ENCODE measurements at regions not wholly inside any gene's neighbourhood (a gene's known extent, or its start where the extent isn't known, plus 50 kb on each side); places are given as distances from the start of the nearest gene placed in this dataset.

- TF ChIP-seq, protein P1, sequence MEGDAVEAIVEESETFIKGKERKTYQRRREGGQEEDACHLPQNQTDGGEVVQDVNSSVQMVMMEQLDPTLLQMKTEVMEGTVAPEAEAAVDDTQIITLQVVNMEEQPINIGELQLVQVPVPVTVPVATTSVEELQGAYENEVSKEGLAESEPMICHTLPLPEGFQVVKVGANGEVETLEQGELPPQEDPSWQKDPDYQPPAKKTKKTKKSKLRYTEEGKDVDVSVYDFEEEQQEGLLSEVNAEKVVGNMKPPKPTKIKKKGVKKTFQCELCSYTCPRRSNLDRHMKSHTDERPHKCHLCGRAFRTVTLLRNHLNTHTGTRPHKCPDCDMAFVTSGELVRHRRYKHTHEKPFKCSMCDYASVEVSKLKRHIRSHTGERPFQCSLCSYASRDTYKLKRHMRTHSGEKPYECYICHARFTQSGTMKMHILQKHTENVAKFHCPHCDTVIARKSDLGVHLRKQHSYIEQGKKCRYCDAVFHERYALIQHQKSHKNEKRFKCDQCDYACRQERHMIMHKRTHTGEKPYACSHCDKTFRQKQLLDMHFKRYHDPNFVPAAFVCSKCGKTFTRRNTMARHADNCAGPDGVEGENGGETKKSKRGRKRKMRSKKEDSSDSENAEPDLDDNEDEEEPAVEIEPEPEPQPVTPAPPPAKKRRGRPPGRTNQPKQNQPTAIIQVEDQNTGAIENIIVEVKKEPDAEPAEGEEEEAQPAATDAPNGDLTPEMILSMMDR (IDR thresholded peaks at IDR 0.05): no peak
- no peak for TF ChIP-seq POLR2AphosphoS5 (IDR thresholded peaks at IDR 0.05; ENCODE audit: insufficient read depth in 1 of 2, low read depth in 1 of 2)
These were observed 585.0 kb upstream of the MAP3K7 start for GRCh38 chr6:91171754-91172462.
